ENCODE measurements at regions not wholly inside any gene's neighbourhood (a gene's known extent, or its start where the extent isn't known, plus 50 kb on each side); places are given as distances from the start of the nearest gene placed in this dataset.
"Not testable (repeated sequence)": the region's sequence is repeated elsewhere in the genome, so short reads cannot be mapped to it uniquely, and the experiment has no call there.

- no peak for TF ChIP-seq CTCF (IDR thresholded peaks at IDR 0.05)
- Mint-ChIP-seq H3K27ac (no peak overlapping the region), H3K9me3 (peaks cover 13% of the 10 kb centered on the region), H3K4me3 (no peak overlapping the region), H3K36me3 (ENCODE audit: low read depth) (no peaks in the 10 kb centered on the region), H3K4me1 (no peaks in the 10 kb centered on the region), H3K27me3 (no peaks in the 10 kb centered on the region)
- CTCF ChIA-PET, result no interaction called here
- intact Hi-C loops (cut with micrococcal nuclease), result no loop called here
- no peak for DNase-seq
- POLR2A ChIA-PET, result no interaction called here
- no peak for ATAC-seq (ENCODE audit: low read depth)
Measured at GRCh38 chr13:67395577-67395976, 165.4 kb upstream of the PCDH9 start.

DNA sequence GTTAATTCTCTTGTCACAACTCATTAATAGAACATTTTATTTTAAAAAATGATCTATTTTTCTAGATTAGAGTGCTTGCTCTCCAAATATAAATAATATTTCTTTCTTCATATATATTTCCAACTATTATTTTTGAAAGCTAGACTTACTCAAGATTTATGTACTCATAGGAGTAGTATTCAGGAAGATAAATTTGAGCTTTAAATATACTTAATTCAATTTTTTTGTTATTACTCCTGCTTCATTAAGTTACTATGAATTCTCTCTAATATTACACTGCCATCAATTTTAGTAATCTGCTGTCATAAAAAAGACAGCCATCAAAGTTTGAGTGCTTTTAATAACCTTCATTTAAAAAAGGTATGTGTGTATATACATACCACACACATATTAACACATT lies 161.9 kb upstream of the PCDH9 start:
- H3K4me3 Mint-ChIP-seq, result no peak overlapping the region
- no peak for ATAC-seq (ENCODE audit: low read depth)
- ChIA-PET CTCF (no interaction called here), POLR2A (no interaction called here)
- H3K27ac Mint-ChIP-seq, result no peak overlapping the region
- intact Hi-C loops (cut with micrococcal nuclease), result no loop called here
- H3K36me3 Mint-ChIP-seq (ENCODE audit: low read depth), result no peaks in the 10 kb centered on the region
- H3K9me3 Mint-ChIP-seq, result no peaks in the 10 kb centered on the region
- DNase-seq, result no peak
- H3K4me1 Mint-ChIP-seq, result no peaks in the 10 kb centered on the region
- no peak for TF ChIP-seq CTCF (IDR thresholded peaks at IDR 0.05)
- H3K27me3 Mint-ChIP-seq, result no peaks in the 10 kb centered on the region

DNA sequence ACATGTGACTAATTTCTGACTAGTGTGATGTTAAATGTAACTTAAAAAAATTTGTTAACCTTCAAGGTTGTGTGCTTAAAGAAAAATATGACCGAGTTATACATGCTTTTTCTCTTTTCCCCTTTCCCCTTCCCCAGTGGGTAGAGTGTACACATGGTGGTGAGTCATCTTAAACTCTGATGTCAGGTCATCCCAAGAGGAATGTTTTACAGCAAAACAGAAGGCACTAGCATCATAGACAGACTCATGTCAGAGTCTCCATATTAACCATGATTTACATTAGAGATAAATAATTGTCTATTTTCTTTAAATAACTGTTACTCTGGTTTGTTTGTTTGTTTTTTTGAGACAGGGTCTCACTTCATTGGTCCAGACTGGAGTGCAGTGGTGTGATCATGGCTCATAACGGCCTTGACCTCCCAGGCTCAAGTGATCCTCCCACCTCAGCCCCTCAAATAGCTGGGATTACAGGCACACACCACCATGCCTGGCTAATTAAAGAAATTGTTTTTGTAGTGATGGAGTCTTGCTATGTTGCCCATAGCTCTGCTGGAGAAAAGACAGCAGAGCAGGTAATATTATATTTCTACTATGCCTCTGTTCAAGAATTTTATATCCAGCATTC lies 160.4 kb upstream of the PCDH9 start:
- DNase-seq (no peak), ATAC-seq (ENCODE audit: low read depth) (no peak)
- no peak for TF ChIP-seq CTCF (IDR thresholded peaks at IDR 0.05)
- H3K4me1 Mint-ChIP-seq, result no peaks in the 10 kb centered on the region
- H3K27ac Mint-ChIP-seq, result no peak overlapping the region
- H3K4me3 Mint-ChIP-seq, result no peak overlapping the region
- no peaks in the 10 kb centered on the region for H3K27me3 Mint-ChIP-seq
- intact Hi-C loops (cut with micrococcal nuclease), result no loop called here
- H3K36me3 Mint-ChIP-seq (ENCODE audit: low read depth), result no peaks in the 10 kb centered on the region
- POLR2A ChIA-PET, result no interaction called here
- peaks cover 4% of the 10 kb centered on the region for H3K9me3 Mint-ChIP-seq
- CTCF ChIA-PET, result no interaction called here

DNA sequence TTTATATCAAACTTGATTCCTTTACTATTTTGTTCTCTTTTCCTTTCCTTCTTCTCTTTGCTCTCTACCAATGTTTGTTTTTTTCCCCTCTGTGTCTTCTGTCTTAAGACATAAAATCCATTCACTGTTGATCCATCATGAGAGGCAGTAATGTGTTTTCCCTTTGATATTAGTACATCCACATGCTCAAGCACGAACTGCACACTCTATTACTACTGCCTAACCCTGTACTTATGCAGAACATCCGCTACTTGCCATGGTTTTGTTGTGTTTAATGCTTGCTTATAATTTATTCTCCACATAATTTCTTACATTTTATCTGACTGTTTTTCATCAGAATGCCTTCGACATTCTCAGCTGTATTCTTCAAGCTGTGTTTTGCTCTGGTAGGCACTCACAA lies 159.0 kb upstream of the PCDH9 start:
- peaks cover 4% of the 10 kb centered on the region for H3K9me3 Mint-ChIP-seq
- H3K27me3 Mint-ChIP-seq, result no peaks in the 10 kb centered on the region
- ATAC-seq (ENCODE audit: low read depth), result no peak
- DNase-seq, result no peak
- ChIA-PET CTCF (no interaction called here), POLR2A (no interaction called here)
- no peaks in the 10 kb centered on the region for H3K4me1 Mint-ChIP-seq
- intact Hi-C loops (cut with micrococcal nuclease), result no loop called here
- no peak for TF ChIP-seq CTCF (IDR thresholded peaks at IDR 0.05)
- no peak overlapping the region for H3K4me3 Mint-ChIP-seq
- H3K27ac Mint-ChIP-seq, result no peak overlapping the region
- no peaks in the 10 kb centered on the region for H3K36me3 Mint-ChIP-seq (ENCODE audit: low read depth)

DNA sequence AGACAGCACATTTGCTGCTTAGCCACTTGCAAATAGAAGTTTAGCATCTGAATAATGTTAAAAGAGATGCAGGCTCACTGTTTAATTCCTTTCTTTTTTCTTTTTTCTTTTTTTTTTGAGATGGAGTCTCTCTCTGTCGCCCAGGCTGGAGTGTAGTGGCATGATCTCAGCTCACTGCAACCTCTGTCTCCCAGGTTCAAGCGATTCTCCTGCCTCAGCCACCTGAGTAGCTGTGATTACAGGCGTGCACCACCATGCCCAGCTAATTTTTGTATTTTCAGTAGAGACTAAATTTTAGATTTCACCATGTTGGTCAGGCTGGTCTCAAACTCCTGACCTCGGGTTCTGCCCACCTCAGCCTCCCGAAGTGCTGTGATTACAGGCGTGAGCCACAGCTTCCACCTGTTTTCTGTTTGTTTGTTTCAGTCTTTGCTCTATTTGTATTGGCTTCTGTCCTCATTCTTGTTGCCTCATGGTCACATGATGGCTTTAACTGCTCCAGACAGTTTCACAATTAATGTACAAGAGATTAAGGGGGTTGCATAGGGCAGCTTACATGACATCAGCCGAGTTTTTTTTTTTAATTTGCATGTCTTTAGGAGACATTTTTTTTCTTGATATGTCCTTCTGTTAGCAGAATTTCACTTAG lies 153.1 kb upstream of the PCDH9 start:
- H3K9me3 Mint-ChIP-seq; H3K4me3 Mint-ChIP-seq; CTCF ChIA-PET; DNase-seq; H3K36me3 Mint-ChIP-seq (ENCODE audit: low read depth); ATAC-seq (ENCODE audit: low read depth); H3K27ac Mint-ChIP-seq; H3K27me3 Mint-ChIP-seq; POLR2A ChIA-PET; intact Hi-C loops (cut with micrococcal nuclease); H3K4me1 Mint-ChIP-seq: not testable (repeated sequence)

DNA sequence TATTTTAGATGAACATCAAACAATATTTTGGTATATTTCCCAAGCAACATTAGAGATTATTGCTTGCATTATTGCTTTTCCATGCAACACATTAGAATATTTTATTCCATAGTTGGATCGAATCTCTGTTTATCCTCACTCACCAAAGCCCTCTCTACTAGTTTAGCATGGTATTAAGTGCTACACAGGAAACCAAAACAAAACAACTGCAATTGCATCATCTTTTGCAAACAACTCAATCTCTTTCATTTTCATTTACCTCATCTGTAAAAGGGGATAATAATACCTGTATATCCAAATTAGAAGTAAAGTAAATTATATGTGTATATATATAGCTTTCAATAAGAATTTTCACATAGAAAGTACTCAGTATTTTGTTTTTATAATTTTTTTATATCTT lies 147.8 kb upstream of the PCDH9 start:
- H3K27me3 Mint-ChIP-seq, result no peaks in the 10 kb centered on the region
- ChIA-PET CTCF (no interaction called here), POLR2A (no interaction called here)
- ATAC-seq (ENCODE audit: low read depth) (no peak), DNase-seq (no peak)
- H3K4me3 Mint-ChIP-seq, result no peak overlapping the region
- H3K27ac Mint-ChIP-seq, result no peak overlapping the region
- intact Hi-C loops (cut with micrococcal nuclease), result no loop called here
- H3K36me3 Mint-ChIP-seq (ENCODE audit: low read depth), result no peaks in the 10 kb centered on the region
- H3K9me3 Mint-ChIP-seq, result peaks cover 2% of the 10 kb centered on the region
- no peak for TF ChIP-seq CTCF (IDR thresholded peaks at IDR 0.05)
- H3K4me1 Mint-ChIP-seq, result no peaks in the 10 kb centered on the region

Data from activated B cell treated with CpG ODN at 0.5 μM for 24 hours (primary cell).